CD14-positive monocyte (primary cell): ENCODE measurements at regions not wholly inside any gene's neighbourhood (a gene's known extent, or its start where the extent isn't known, plus 50 kb on each side); places are given as distances from the start of the nearest gene placed in this dataset.

Experiments used
- DNase-seq, 3 donors: peaks; one replicate each; pipeline ENCODE4 v3.0.0-alpha.2; 2011 to 2022
- H2AFZ ChIP-seq: 2 replicates; pipeline ENCODE4 v1.6.0; 2012; ENCODE audit warnings: mild to moderate bottlenecking, low read depth, low read length, inconsistent platforms; ENCODE audit not compliant: insufficient read depth, poor library complexity, severe bottlenecking
- H3K27ac ChIP-seq, 2 donors: 1 replicate in 1 of 2; 2 replicates in 1 of 2; pipeline ENCODE4 v1.5.1; 2012 to 2013; ENCODE audit warnings: low read length in 2 of 2, control low read depth in 1 of 2, inconsistent platforms in 1 of 2, low read depth in 1 of 2, mild to moderate bottlenecking in 1 of 2
- H3K27me3 ChIP-seq, 2 donors: one replicate each; pipeline versions ENCODE4 v1.6.0 to v1.6.1; 2011 to 2013; ENCODE audit warnings: low read length in 2 of 2; ENCODE audit not compliant: control insufficient read depth in 2 of 2, insufficient read depth in 2 of 2
- H3K36me3 ChIP-seq, 2 donors: replicated peaks in 1 of 2; 1 replicate in 1 of 2; 2 replicates in 1 of 2; pipeline versions ENCODE4 v1.5.1 to v1.6.1; 2012 to 2013; ENCODE audit warnings: low read length in 2 of 2, control low read depth in 1 of 2, inconsistent platforms in 1 of 2, mild to moderate bottlenecking in 1 of 2; ENCODE audit not compliant: insufficient read depth in 2 of 2, control insufficient read depth in 1 of 2
- H3K4me1 ChIP-seq, 2 donors: 1 replicate in 1 of 2; 2 replicates in 1 of 2; pipeline versions ENCODE4 v1.5.1 to v1.6.1; 2012 to 2013; ENCODE audit warnings: low read length in 2 of 2, control low read depth in 1 of 2, inconsistent platforms in 1 of 2, mild to moderate bottlenecking in 1 of 2, moderate library complexity in 1 of 2; ENCODE audit not compliant: insufficient read depth in 2 of 2, control insufficient read depth in 1 of 2
- H3K4me2 ChIP-seq: replicated peaks from 2 replicates; pipeline ENCODE3; 2012; ENCODE audit warnings: low read length, moderate library complexity, mild to moderate bottlenecking; ENCODE audit not compliant: poor library complexity, severe bottlenecking; ENCODE audit errors: extremely low read depth
- H3K4me3 ChIP-seq, 3 experiments: fragments of 200-600 bp in 1 of 3; sonication (generic) in 1 of 3; replicated peaks in 1 of 3; 1 replicate in 2 of 3; 2 replicates in 1 of 3; pipeline ENCODE4 v1.5.1; 2011 to 2013; ENCODE audit warnings: low read length in 3 of 3, mild to moderate bottlenecking in 3 of 3, control low read depth in 2 of 3, low read depth in 2 of 3, inconsistent platforms in 1 of 3, moderate library complexity in 1 of 3
- H3K79me2 ChIP-seq: 2 replicates; pipeline ENCODE4 v1.6.0; 2012; ENCODE audit warnings: mild to moderate bottlenecking, control low read depth, inconsistent platforms, low read length, moderate library complexity; ENCODE audit not compliant: insufficient read depth
- H3K9ac ChIP-seq: 2 replicates; pipeline ENCODE4 v1.6.0; 2017; ENCODE audit warnings: low read length, mild to moderate bottlenecking; ENCODE audit not compliant: insufficient read depth, poor library complexity, severe bottlenecking
- H3K9me3 ChIP-seq, 2 donors: replicated peaks in 1 of 2; 1 replicate in 1 of 2; 2 replicates in 1 of 2; pipeline versions ENCODE4 v1.5.1 to v1.6.1; 2012 to 2013; ENCODE audit warnings: low read length in 2 of 2, control low read depth in 1 of 2; ENCODE audit not compliant: control insufficient read depth in 1 of 2, insufficient read depth in 1 of 2
- H4K20me1 ChIP-seq: 2 replicates; pipeline ENCODE4 v1.6.0; 2012; ENCODE audit warnings: mild to moderate bottlenecking, low read length, control low read depth, moderate library complexity; ENCODE audit not compliant: insufficient read depth
- H3K27ac Mint-ChIP-seq, 7 donors: one replicate each; pipeline ENCODE4 v1.8.0; 2020; ENCODE audit warnings: mild to moderate bottlenecking in 7 of 7, mixed read lengths in 7 of 7, moderate library complexity in 6 of 7, inconsistent platforms in 2 of 7
- H3K27me3 Mint-ChIP-seq, 3 donors: one replicate each; pipeline ENCODE4 v1.8.0; 2021 to 2022; ENCODE audit warnings: low read depth in 3 of 3, mild to moderate bottlenecking in 3 of 3, mixed read lengths in 3 of 3, moderate library complexity in 3 of 3, inconsistent platforms in 1 of 3
- H3K36me3 Mint-ChIP-seq, 2 donors: one replicate each; pipeline ENCODE4 v1.8.0; 2020; ENCODE audit warnings: mixed read lengths in 2 of 2, inconsistent platforms in 1 of 2, mild to moderate bottlenecking in 1 of 2
- H3K4me1 Mint-ChIP-seq: one replicate; pipeline ENCODE4 v1.8.0; 2020; ENCODE audit warnings: mild to moderate bottlenecking, mixed read lengths
- H3K4me3 Mint-ChIP-seq, 2 donors: one replicate each; pipeline ENCODE4 v1.8.0; 2020; ENCODE audit warnings: mild to moderate bottlenecking in 2 of 2, mixed read lengths in 2 of 2, moderate library complexity in 1 of 2
- H3K9me3 Mint-ChIP-seq, 7 donors: one replicate each; pipeline ENCODE4 v1.8.0; 2020 to 2022; ENCODE audit warnings: mixed read lengths in 7 of 7, mild to moderate bottlenecking in 6 of 7, moderate library complexity in 6 of 7, inconsistent platforms in 2 of 7
- CTCF ChIP-seq: fragments of 200-600 bp; IDR thresholded peaks from one replicate; pipeline ENCODE4 v1.8.0; 2022; ENCODE audit warnings: antibody characterized with exemption, mild to moderate bottlenecking
- WGBS: methylation state at CpG from one replicate; pipeline ENCODE4 v1.1.5; 2013; ENCODE audit warnings: missing lambda C conversion rate; ENCODE audit not compliant: insufficient coverage; 5-methylcytosine and 5-hydroxymethylcytosine counted together
- intact Hi-C, 2 donors: fragments of 100-400 bp; cut with micrococcal nuclease; formaldehyde crosslinking; loops; one replicate each; pipeline versions ENCODE4 v1.15.0 to v1.15.1; 2023

- Mint-ChIP-seq H3K27me3 (peaks cover 0 to 2% (median 0%) of the 10 kb centered on the region in 3 donors), H3K9me3 (peaks cover 0 to 6% (median 2%) of the 10 kb centered on the region in 7 donors), H3K4me3 (no peak overlapping the region), H3K27ac (no peak overlapping the region), H3K4me1 (no peaks in the 10 kb centered on the region), H3K36me3 (no peaks in the 10 kb centered on the region)
- H3K36me3 ChIP-seq = no peaks in the 10 kb centered on the region
- WGBS = no CpG with 5 or more reads among the region's 3 CpGs
- H3K9ac ChIP-seq = no peak overlapping the region
- DNase-seq = no peak
- TF ChIP-seq CTCF = no peak
- intact Hi-C loops = no loop called here
- H3K27me3 ChIP-seq = no peaks in the 10 kb centered on the region
- no peak overlapping the region for H2AFZ ChIP-seq
- no peaks in the 10 kb centered on the region for H3K79me2 ChIP-seq
- H3K9me3 ChIP-seq = no peaks in the 10 kb centered on the region
- H3K4me1 ChIP-seq = no peaks in the 10 kb centered on the region
- H3K4me2 ChIP-seq = no peak overlapping the region
- no peaks in the 10 kb centered on the region for H4K20me1 ChIP-seq
- H3K27ac ChIP-seq = no peak overlapping the region
- H3K4me3 ChIP-seq = no peak overlapping the region
Observed at GRCh38 chr11:80778941-80779340, 1338.1 kb upstream of the TENM4 start.

- DNase-seq = no peak
- Histone ChIP-seq H3K4me2 (no peak overlapping the region), H3K27me3 (no peaks in the 10 kb centered on the region), H3K9me3 (no peaks in the 10 kb centered on the region), H2AFZ (no peak overlapping the region), H3K79me2 (no peaks in the 10 kb centered on the region), H3K4me1 (no peaks in the 10 kb centered on the region), H3K9ac (no peak overlapping the region), H4K20me1 (no peaks in the 10 kb centered on the region), H3K36me3 (no peaks in the 10 kb centered on the region), H3K4me3 (no peak overlapping the region), H3K27ac (no peak overlapping the region)
- Mint-ChIP-seq H3K9me3 (peaks cover 0 to 6% (median 2%) of the 10 kb centered on the region in 7 donors), H3K27me3 (peaks cover 0 to 2% (median 0%) of the 10 kb centered on the region in 3 donors), H3K36me3 (no peaks in the 10 kb centered on the region), H3K4me1 (no peaks in the 10 kb centered on the region), H3K4me3 (no peak overlapping the region), H3K27ac (no peak overlapping the region)
- TF ChIP-seq CTCF = no peak
- WGBS = 100% methylated on average over 1 of the region's 3 CpGs
- intact Hi-C loops = no loop called here
Observed at GRCh38 chr11:80778432-80778831, 1337.6 kb upstream of the TENM4 start.
